PC-3 (cell line): ENCODE measurements at regions not wholly inside any gene's neighbourhood (a gene's known extent, or its start where the extent isn't known, plus 50 kb on each side); places are given as distances from the start of the nearest gene placed in this dataset.

Source experiments
- EZH2 ChIP-seq: fragments of 300-600 bp; sonication (generic); IDR thresholded peaks from one replicate; pipeline ENCODE4 v1.6.1; 2017; ENCODE audit warnings: antibody characterized with exemption, mild to moderate bottlenecking, low read length; ENCODE audit not compliant: unreplicated experiment
- EZH2phosphoT487 ChIP-seq: fragments of 300-600 bp; sonication (generic); IDR thresholded peaks from 2 replicates; pipeline ENCODE4 v1.6.1; 2018; ENCODE audit warnings: mild to moderate bottlenecking, antibody characterized with exemption, low read length, borderline replicate concordance
- TF ChIP-seq, protein P1 (sequence below): fragments of 300-600 bp; sonication (generic); conservative IDR thresholded peaks from 2 replicates; pipeline ENCODE4 v1.5.1; 2017; ENCODE audit warnings: antibody characterized with exemption, low read depth, mild to moderate bottlenecking, low read length

DNA sequence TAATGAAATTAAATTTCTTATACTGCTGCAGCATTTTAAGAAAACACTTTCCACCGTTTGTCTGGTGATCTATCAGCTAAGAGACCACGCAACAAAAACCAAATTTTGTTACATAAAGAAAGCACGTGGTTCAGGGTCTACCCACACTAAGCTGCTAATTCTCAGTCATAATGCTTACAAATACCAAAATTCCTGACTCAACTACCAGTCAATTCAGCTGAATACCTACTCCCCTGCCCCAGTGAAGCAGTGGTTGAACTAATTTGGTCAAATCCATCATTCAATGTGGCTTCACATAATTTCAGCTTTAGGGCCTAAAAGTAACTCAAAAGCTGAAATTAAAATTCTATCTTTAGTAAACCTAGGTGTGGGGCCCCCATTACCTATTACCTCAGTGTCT, 468.6 kb upstream of the ARID1B start:
- TF ChIP-seq, protein P1, sequence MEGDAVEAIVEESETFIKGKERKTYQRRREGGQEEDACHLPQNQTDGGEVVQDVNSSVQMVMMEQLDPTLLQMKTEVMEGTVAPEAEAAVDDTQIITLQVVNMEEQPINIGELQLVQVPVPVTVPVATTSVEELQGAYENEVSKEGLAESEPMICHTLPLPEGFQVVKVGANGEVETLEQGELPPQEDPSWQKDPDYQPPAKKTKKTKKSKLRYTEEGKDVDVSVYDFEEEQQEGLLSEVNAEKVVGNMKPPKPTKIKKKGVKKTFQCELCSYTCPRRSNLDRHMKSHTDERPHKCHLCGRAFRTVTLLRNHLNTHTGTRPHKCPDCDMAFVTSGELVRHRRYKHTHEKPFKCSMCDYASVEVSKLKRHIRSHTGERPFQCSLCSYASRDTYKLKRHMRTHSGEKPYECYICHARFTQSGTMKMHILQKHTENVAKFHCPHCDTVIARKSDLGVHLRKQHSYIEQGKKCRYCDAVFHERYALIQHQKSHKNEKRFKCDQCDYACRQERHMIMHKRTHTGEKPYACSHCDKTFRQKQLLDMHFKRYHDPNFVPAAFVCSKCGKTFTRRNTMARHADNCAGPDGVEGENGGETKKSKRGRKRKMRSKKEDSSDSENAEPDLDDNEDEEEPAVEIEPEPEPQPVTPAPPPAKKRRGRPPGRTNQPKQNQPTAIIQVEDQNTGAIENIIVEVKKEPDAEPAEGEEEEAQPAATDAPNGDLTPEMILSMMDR: no peak
- TF ChIP-seq EZH2 (no peak), EZH2phosphoT487 (no peak)
